ENCODE measurements at regions not wholly inside any gene's neighbourhood (a gene's known extent, or its start where the extent isn't known, plus 50 kb on each side); places are given as distances from the start of the nearest gene placed in this dataset.

GRCh38 chr10:129413024-129413423, 54.0 kb upstream of the MGMT start:
- DNase-seq (ENCODE audit: low read depth in 2 of 2), result no peak

GRCh38 chr10:129415215-129416140, 51.6 kb upstream of the MGMT start:
- DNase-seq (ENCODE audit: low read depth in 2 of 2), result no peak

DNA sequence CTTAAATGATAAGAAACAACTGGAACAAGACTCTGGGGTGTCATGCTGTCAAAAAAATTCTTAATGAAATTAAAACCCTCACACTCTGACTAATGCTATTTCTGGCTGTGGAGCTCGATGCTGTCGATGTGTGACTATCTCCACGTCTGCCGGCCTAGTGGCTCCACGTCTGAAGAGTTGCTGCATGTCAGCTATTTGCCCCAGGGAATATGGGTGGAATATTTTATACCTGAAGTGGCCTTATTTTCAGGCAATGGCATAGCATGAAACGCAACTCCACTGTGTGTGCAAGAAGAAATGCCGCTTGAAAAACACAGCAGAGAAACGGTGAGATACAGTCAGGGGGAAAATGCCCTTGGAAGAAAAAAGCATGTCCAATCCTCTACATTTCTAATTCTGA, 50.9 kb upstream of the MGMT start:
- DNase-seq (ENCODE audit: low read depth in 2 of 2), result no peak

DNA sequence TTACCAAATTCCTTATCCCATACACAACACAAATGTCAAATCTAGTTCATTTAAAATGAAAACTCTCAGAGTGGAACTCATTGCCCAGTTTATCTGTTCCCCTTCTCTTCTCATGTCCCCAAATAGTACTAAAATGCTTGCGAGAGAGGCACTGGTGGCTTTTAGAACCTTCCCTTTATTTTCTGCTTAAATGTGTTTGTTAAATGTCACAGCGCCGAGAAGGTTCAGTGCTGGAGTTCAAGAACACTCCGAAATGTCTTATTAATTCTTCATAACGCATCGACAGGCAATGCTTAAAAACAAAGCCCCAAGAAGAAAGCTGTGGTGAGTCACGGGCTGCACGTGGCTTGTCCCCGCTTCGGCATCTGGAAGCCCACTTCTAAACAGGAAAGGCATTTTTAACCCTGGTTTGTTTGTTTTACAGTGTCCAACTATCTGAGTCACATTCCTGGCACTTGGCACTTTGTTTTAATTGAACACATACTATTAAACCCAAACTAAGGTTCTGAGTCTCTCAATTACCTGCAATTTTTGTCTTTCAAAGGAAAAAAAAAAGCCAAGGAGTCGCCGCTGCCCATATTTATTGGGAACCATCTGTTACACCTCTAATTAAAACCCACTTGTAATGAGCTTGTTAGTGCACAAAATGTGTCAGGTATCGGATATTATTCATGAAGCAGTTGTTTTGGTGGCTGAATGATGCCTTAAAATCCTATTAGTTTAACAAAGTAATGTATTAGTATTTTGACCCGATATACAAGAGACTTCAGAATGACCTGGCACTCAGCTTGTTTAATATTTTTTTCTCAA, 49.9 kb upstream of the MGMT start:
- DNase-seq (ENCODE audit: low read depth in 2 of 2), result peak; percentile 92 to 97

All from dermis microvascular lymphatic vessel endothelial cell (primary cell).